ENCODE measurements at regions not wholly inside any gene's neighbourhood (a gene's known extent, or its start where the extent isn't known, plus 50 kb on each side); places are given as distances from the start of the nearest gene placed in this dataset.

DNA sequence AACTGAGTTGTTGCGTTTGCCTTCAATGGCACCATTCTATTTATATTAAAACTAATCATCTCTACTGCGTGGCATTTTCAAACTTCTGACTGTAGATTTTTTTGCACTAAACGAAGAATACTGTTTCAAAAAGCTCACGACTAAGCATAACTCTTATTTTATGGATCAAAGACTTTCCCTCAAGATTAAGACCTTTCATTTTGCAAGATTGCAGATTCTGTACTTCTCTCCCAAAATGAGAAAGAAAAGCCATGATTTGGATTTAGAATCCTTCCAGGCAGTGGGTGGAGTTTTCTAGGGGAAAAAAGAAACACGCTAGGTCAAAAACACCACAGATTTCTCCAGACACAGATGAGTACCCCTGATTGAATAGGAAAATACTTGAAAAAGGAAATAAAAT lies 617.2 kb upstream of the NR2F2 start:
- Histone ChIP-seq H3K4me1 (ENCODE audit: control insufficient read depth, low read depth, low read length) (no peaks in the 10 kb centered on the region), H3K9ac (ENCODE audit: low read length) (no peak overlapping the region), H4K5ac (ENCODE audit: low read length) (no peak overlapping the region), H3K4me2 (ENCODE audit: low read length) (no peak overlapping the region), H2BK5ac (ENCODE audit: low read length) (no peak overlapping the region), H2AK5ac (ENCODE audit: low read length) (no peak overlapping the region), H2BK120ac (ENCODE audit: low read depth, low read length) (no peak overlapping the region), H3K18ac (ENCODE audit: low read length) (no peak overlapping the region), H3K4ac (ENCODE audit: low read depth, low read length) (no peak overlapping the region), H3K36me3 (ENCODE audit: control insufficient read depth, insufficient read depth, low read length) (no peaks in the 10 kb centered on the region), H4K8ac (ENCODE audit: low read depth, low read length) (no peak overlapping the region), H2BK15ac (replicated peaks; ENCODE audit: low read depth) (no peak overlapping the region), H3K27ac (ENCODE audit: low read depth, low read length) (no peak overlapping the region), H3K56ac (ENCODE audit: low read length) (no peak overlapping the region), H3K23ac (ENCODE audit: low read length) (no peak overlapping the region), H3K79me2 (ENCODE audit: control insufficient read depth, insufficient read depth, low read length) (no peaks in the 10 kb centered on the region), H3K4me3 (ENCODE audit: low read length) (no peak overlapping the region), H3K27me3 (ENCODE audit: insufficient read depth, low read length, poor library complexity) (no peaks in the 10 kb centered on the region), H3K79me1 (ENCODE audit: low read length) (no peaks in the 10 kb centered on the region)
- no peak for DNase-seq
- no CpG with 5 or more reads among the region's 5 CpGs for whole genome bisulfite sequencing (ENCODE audit: extremely low coverage, insufficient coverage, low lambda C conversion rate)

DNA sequence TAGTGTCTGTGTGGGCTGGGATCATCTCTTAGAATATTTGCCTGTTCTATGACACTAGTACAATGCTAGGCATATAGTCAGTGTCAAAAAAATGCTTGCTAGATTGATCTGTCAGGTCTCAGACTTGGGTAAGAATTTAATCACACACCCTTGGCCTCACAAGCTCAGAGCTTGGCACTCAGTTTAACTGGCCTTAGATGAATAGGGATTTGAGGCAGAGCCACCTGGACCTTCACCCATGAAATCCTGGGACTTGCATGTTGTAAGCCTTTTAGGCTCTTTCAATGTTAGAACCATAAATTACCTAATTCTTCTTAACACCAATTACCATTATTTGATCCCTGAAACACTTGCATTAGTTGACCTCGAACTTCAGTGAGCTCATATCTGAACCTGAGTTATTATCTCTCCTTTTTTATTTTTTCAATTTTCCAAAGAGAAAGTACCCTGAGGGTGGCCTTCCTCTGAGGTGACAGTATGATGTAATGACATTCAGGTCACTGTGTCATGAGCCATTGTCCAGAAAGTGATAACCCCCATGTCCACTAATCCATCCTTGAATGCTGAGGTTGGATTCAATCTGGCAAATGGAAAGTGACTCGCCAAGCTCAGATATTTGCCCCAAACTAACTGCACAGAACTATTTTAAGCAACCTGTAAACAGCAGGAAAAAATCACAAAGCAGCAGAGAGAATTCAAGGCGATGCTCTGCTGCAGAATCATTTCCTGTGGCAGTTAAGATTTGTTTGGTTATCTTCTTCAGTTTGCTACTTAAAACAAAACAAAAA lies 615.2 kb upstream of the NR2F2 start:
- H3K4me1 ChIP-seq (ENCODE audit: control insufficient read depth, low read depth, low read length), result no peaks in the 10 kb centered on the region
- H3K79me1 ChIP-seq (ENCODE audit: low read length), result no peaks in the 10 kb centered on the region
- H3K56ac ChIP-seq (ENCODE audit: low read length), result no peak overlapping the region
- H4K5ac ChIP-seq (ENCODE audit: low read length), result no peak overlapping the region
- H3K27me3 ChIP-seq (ENCODE audit: insufficient read depth, low read length, poor library complexity), result no peaks in the 10 kb centered on the region
- no peak overlapping the region for H3K9ac ChIP-seq (ENCODE audit: low read length)
- no peak overlapping the region for H3K27ac ChIP-seq (ENCODE audit: low read depth, low read length)
- H3K36me3 ChIP-seq (ENCODE audit: control insufficient read depth, insufficient read depth, low read length), result no peaks in the 10 kb centered on the region
- DNase-seq, result no peak
- no peak overlapping the region for H3K4me3 ChIP-seq (ENCODE audit: low read length)
- H2BK15ac ChIP-seq (replicated peaks; ENCODE audit: low read depth), result no peak overlapping the region
- H3K4ac ChIP-seq (ENCODE audit: low read depth, low read length), result no peak overlapping the region
- H3K18ac ChIP-seq (ENCODE audit: low read length), result no peak overlapping the region
- no peak overlapping the region for H4K8ac ChIP-seq (ENCODE audit: low read depth, low read length)
- no peak overlapping the region for H2AK5ac ChIP-seq (ENCODE audit: low read length)
- WGBS (ENCODE audit: extremely low coverage, insufficient coverage, low lambda C conversion rate), result 100% methylated on average over 1 of the region's 3 CpGs
- no peak overlapping the region for H3K23ac ChIP-seq (ENCODE audit: low read length)
- H2BK120ac ChIP-seq (ENCODE audit: low read depth, low read length), result no peak overlapping the region
- no peak overlapping the region for H2BK5ac ChIP-seq (ENCODE audit: low read length)
- no peaks in the 10 kb centered on the region for H3K79me2 ChIP-seq (ENCODE audit: control insufficient read depth, insufficient read depth, low read length)
- no peak overlapping the region for H3K4me2 ChIP-seq (ENCODE audit: low read length)

DNA sequence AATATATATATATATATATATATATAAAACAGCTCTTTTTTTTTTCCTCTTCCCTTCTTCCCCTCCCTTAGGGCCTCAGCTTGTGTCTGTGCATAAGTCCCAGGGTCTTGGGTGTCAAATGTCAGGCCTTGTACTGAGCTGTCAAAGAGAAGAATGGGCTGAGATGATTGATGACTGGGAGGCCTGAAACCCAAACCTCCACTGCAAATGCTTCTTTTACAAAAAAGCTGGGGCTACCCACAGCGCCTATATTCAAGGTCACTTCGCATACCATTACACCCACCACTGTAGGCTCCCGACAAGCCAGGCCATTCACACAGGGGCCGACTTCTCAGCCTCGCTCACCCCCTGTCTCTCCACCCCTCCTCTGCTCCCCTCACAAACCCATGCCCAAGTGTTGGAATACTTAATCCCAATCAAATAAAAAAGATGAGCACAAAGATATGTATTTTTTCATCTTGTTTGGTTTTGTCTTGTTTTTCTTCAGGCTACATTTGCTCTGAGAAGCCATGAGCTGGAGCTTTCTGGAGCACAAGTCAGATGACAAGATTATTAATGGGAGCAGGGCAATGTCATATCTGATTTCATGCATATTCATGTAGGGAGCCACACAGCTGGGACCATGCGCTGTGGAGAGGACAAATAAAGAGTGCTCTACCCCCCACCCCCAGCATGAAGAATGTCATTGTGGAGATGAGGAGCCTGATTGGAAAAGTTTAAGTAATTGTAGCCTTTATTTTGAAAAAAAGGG lies 614.4 kb upstream of the NR2F2 start:
- DNase-seq, result no peak
- Histone ChIP-seq H3K18ac (ENCODE audit: low read length) (no peak overlapping the region), H2BK120ac (ENCODE audit: low read depth, low read length) (no peak overlapping the region), H3K4me1 (ENCODE audit: control insufficient read depth, low read depth, low read length) (no peaks in the 10 kb centered on the region), H2BK5ac (ENCODE audit: low read length) (no peak overlapping the region), H4K5ac (ENCODE audit: low read length) (no peak overlapping the region), H3K79me1 (ENCODE audit: low read length) (no peaks in the 10 kb centered on the region), H2BK15ac (replicated peaks; ENCODE audit: low read depth) (no peak overlapping the region), H3K56ac (ENCODE audit: low read length) (no peak overlapping the region), H3K79me2 (ENCODE audit: control insufficient read depth, insufficient read depth, low read length) (no peaks in the 10 kb centered on the region), H3K4me3 (ENCODE audit: low read length) (no peak overlapping the region), H3K27ac (ENCODE audit: low read depth, low read length) (no peak overlapping the region), H3K9ac (ENCODE audit: low read length) (no peak overlapping the region), H3K27me3 (ENCODE audit: insufficient read depth, low read length, poor library complexity) (no peaks in the 10 kb centered on the region), H3K4me2 (ENCODE audit: low read length) (no peak overlapping the region), H4K8ac (ENCODE audit: low read depth, low read length) (no peak overlapping the region), H3K4ac (ENCODE audit: low read depth, low read length) (no peak overlapping the region), H2AK5ac (ENCODE audit: low read length) (no peak overlapping the region), H3K36me3 (ENCODE audit: control insufficient read depth, insufficient read depth, low read length) (no peaks in the 10 kb centered on the region), H3K23ac (ENCODE audit: low read length) (no peak overlapping the region)
- WGBS (ENCODE audit: extremely low coverage, insufficient coverage, low lambda C conversion rate), result no CpG with 5 or more reads among the region's 6 CpGs

DNA sequence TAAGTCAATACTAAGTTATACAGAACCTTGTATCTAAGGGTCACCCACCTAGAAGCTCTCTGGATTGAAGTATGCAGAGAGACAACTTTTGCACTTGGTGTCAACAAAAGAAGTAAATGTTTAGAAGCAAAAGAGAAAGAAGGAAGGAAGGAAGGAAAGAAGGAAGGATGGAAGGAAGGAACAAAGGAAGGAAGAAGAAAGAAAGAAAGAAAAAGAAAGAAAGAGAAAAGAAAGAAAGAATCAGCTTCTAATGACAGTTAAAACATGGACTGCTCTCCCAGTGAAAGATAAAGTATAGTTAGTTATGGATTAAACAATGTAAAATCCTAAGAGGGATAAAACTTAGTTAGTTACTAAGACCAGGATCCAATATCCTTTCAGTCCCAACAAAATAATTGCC lies 613.8 kb upstream of the NR2F2 start:
- H2BK5ac ChIP-seq (ENCODE audit: low read length), result no peak overlapping the region
- no peak overlapping the region for H3K4ac ChIP-seq (ENCODE audit: low read depth, low read length)
- no peak overlapping the region for H4K5ac ChIP-seq (ENCODE audit: low read length)
- no peak overlapping the region for H3K23ac ChIP-seq (ENCODE audit: low read length)
- no peak overlapping the region for H2AK5ac ChIP-seq (ENCODE audit: low read length)
- H3K27ac ChIP-seq (ENCODE audit: low read depth, low read length), result no peak overlapping the region
- H3K56ac ChIP-seq (ENCODE audit: low read length), result no peak overlapping the region
- H3K4me3 ChIP-seq (ENCODE audit: low read length), result no peak overlapping the region
- H3K79me2 ChIP-seq (ENCODE audit: control insufficient read depth, insufficient read depth, low read length), result no peaks in the 10 kb centered on the region
- no peak overlapping the region for H2BK15ac ChIP-seq (replicated peaks; ENCODE audit: low read depth)
- no peak overlapping the region for H2BK120ac ChIP-seq (ENCODE audit: low read depth, low read length)
- H3K4me1 ChIP-seq (ENCODE audit: control insufficient read depth, low read depth, low read length), result no peaks in the 10 kb centered on the region
- DNase-seq, result no peak
- H3K79me1 ChIP-seq (ENCODE audit: low read length), result no peaks in the 10 kb centered on the region
- H3K18ac ChIP-seq (ENCODE audit: low read length), result no peak overlapping the region
- no peak overlapping the region for H3K4me2 ChIP-seq (ENCODE audit: low read length)
- no peaks in the 10 kb centered on the region for H3K36me3 ChIP-seq (ENCODE audit: control insufficient read depth, insufficient read depth, low read length)
- no peak overlapping the region for H4K8ac ChIP-seq (ENCODE audit: low read depth, low read length)
- no peak overlapping the region for H3K9ac ChIP-seq (ENCODE audit: low read length)
- no peaks in the 10 kb centered on the region for H3K27me3 ChIP-seq (ENCODE audit: insufficient read depth, low read length, poor library complexity)

DNA sequence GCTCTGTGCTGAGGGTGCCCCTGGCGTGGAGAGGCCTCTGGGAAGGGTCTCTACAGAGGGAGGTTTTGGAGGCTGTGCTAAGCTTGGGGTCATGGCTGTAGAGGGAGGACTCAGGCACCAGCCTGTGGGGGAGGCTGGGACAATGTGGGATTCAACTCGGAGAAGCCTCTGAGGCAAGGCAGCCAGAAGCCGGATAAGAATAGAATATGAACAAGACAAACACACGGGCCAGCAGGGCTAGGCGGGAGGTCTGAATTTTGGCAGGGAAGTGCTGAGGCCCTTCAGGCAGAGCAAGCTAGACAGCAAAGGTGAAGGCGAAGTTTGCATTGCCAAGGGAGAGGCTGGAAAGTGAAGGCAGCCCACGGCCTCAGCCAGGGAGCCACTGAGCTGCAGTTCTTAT lies 612.1 kb upstream of the NR2F2 start:
- no peak overlapping the region for H4K8ac ChIP-seq (ENCODE audit: low read depth, low read length)
- WGBS (ENCODE audit: extremely low coverage, insufficient coverage, low lambda C conversion rate), result no CpG with 5 or more reads among the region's 7 CpGs
- no peak overlapping the region for H3K4me3 ChIP-seq (ENCODE audit: low read length)

More for the DNA sequence above, 612.1 kb upstream of the NR2F2 start:
- Histone ChIP-seq H2BK5ac (ENCODE audit: low read length) (no peak overlapping the region), H3K4me1 (ENCODE audit: control insufficient read depth, low read depth, low read length) (no peaks in the 10 kb centered on the region), H3K23ac (ENCODE audit: low read length) (no peak overlapping the region), H3K4ac (ENCODE audit: low read depth, low read length) (no peak overlapping the region), H4K5ac (ENCODE audit: low read length) (no peak overlapping the region), H3K36me3 (ENCODE audit: control insufficient read depth, insufficient read depth, low read length) (no peaks in the 10 kb centered on the region), H3K79me1 (ENCODE audit: low read length) (no peaks in the 10 kb centered on the region), H3K56ac (ENCODE audit: low read length) (no peak overlapping the region), H2BK120ac (ENCODE audit: low read depth, low read length) (no peak overlapping the region), H2AK5ac (ENCODE audit: low read length) (no peak overlapping the region), H3K27me3 (ENCODE audit: insufficient read depth, low read length, poor library complexity) (no peaks in the 10 kb centered on the region), H3K27ac (ENCODE audit: low read depth, low read length) (no peak overlapping the region), H3K79me2 (ENCODE audit: control insufficient read depth, insufficient read depth, low read length) (no peaks in the 10 kb centered on the region), H3K18ac (ENCODE audit: low read length) (no peak overlapping the region), H3K4me2 (ENCODE audit: low read length) (no peak overlapping the region), H3K9ac (ENCODE audit: low read length) (no peak overlapping the region), H2BK15ac (replicated peaks; ENCODE audit: low read depth) (no peak overlapping the region)
- DNase-seq, result no peak
